ENCODE measurements at regions not wholly inside any gene's neighbourhood (a gene's known extent, or its start where the extent isn't known, plus 50 kb on each side); places are given as distances from the start of the nearest gene placed in this dataset.

DNA sequence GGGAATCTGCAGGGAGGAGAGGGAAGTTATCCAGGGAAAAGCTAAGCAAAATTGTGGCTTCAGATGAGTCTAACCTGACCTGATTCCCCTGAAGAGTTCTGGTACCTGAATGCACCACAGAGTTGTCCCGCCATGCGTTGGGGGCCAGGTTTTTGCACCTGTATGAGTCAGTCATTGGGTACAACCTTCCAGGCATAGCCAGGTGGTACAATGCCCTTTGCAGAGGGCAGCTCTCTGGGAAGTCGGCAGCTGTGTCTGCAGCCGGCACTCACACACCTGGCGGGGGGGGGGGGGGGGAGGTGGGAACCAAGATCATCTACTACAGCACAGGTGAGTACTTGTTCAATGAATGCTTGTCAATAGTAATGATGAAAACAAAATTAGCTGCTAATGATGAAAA is 52.5 kb upstream of the GTF3A start:
- no peak overlapping the region for H3K4me3 ChIP-seq (ENCODE audit: low read depth in 1 of 2, low read length in 1 of 2)
- H3K27ac ChIP-seq = no peak overlapping the region
- no peaks in the 10 kb centered on the region for H3K9me3 ChIP-seq
- H3K27me3 ChIP-seq = peaks cover 48% of the 10 kb centered on the region
- peaks cover 0 to 6% of the 10 kb centered on the region in 2 experiments for H3K4me1 ChIP-seq (ENCODE audit: control insufficient read depth in 1 of 2, insufficient read depth in 1 of 2, low read depth in 1 of 2, low read length in 1 of 2)
- H3K36me3 ChIP-seq = no peaks in the 10 kb centered on the region
- TF ChIP-seq, protein P1, sequence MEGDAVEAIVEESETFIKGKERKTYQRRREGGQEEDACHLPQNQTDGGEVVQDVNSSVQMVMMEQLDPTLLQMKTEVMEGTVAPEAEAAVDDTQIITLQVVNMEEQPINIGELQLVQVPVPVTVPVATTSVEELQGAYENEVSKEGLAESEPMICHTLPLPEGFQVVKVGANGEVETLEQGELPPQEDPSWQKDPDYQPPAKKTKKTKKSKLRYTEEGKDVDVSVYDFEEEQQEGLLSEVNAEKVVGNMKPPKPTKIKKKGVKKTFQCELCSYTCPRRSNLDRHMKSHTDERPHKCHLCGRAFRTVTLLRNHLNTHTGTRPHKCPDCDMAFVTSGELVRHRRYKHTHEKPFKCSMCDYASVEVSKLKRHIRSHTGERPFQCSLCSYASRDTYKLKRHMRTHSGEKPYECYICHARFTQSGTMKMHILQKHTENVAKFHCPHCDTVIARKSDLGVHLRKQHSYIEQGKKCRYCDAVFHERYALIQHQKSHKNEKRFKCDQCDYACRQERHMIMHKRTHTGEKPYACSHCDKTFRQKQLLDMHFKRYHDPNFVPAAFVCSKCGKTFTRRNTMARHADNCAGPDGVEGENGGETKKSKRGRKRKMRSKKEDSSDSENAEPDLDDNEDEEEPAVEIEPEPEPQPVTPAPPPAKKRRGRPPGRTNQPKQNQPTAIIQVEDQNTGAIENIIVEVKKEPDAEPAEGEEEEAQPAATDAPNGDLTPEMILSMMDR (IDR thresholded peaks at IDR 0.05) = no peak

GRCh38 chr13:27372896-27373295 is 51.5 kb upstream of the GTF3A start:
- peaks cover 43% of the 10 kb centered on the region for H3K27me3 ChIP-seq
- H3K9me3 ChIP-seq = no peaks in the 10 kb centered on the region
- H3K27ac ChIP-seq = no peak overlapping the region
- TF ChIP-seq, protein P1 (IDR thresholded peaks at IDR 0.05) = no peak
- no peak overlapping the region for H3K4me3 ChIP-seq (ENCODE audit: low read depth in 1 of 2, low read length in 1 of 2)
- H3K36me3 ChIP-seq = no peaks in the 10 kb centered on the region
- peaks cover 0 to 6% of the 10 kb centered on the region in 2 experiments for H3K4me1 ChIP-seq (ENCODE audit: control insufficient read depth in 1 of 2, insufficient read depth in 1 of 2, low read depth in 1 of 2, low read length in 1 of 2)

- no peak overlapping the region for H3K4me3 ChIP-seq (ENCODE audit: low read depth in 1 of 2, low read length in 1 of 2)
- H3K9me3 ChIP-seq = no peaks in the 10 kb centered on the region
- H3K27me3 ChIP-seq = peaks cover 43% of the 10 kb centered on the region
Observed at GRCh38 chr13:27374126-27374613, 50.2 kb upstream of the GTF3A start.

More at GRCh38 chr13:27374126-27374613, 50.2 kb upstream of the GTF3A start:
- TF ChIP-seq, protein P1 (IDR thresholded peaks at IDR 0.05) = no peak
- Histone ChIP-seq H3K4me1 (ENCODE audit: control insufficient read depth in 1 of 2, insufficient read depth in 1 of 2, low read depth in 1 of 2, low read length in 1 of 2) (peaks cover 0 to 6% of the 10 kb centered on the region in 2 experiments), H3K36me3 (no peaks in the 10 kb centered on the region), H3K27ac (no peak overlapping the region)

Data from neutrophil (primary cell).